ENCODE measurements at regions not wholly inside any gene's neighbourhood (a gene's known extent, or its start where the extent isn't known, plus 50 kb on each side); places are given as distances from the start of the nearest gene placed in this dataset.

- DNase-seq (ENCODE audit: low spot score), result no peak
Observed at GRCh38 chr7:90078921-90079320, 75.3 kb upstream of the STEAP1 start.

- no peak for DNase-seq (ENCODE audit: low spot score)
Observed at GRCh38 chr7:90081621-90082020, 72.6 kb upstream of the STEAP1 start.

GRCh38 chr7:90092506-90092905 is 61.8 kb upstream of the STEAP1 start:
- DNase-seq (ENCODE audit: low spot score), result no peak

GRCh38 chr7:90094030-90094429 is 60.2 kb upstream of the STEAP1 start:
- DNase-seq (ENCODE audit: low spot score), result no peak
